GM21367 (cell line): ENCODE measurements at regions not wholly inside any gene's neighbourhood (a gene's known extent, or its start where the extent isn't known, plus 50 kb on each side); places are given as distances from the start of the nearest gene placed in this dataset.
"Not testable (repeated sequence)": the region's sequence is repeated elsewhere in the genome, so short reads cannot be mapped to it uniquely, and the experiment has no call there.

Source experiments
- ATAC-seq: cut with Tn5 transposase; IDR thresholded peaks from one replicate; pipeline ENCODE4 v1.9.1; 2021; ENCODE audit not compliant: unreplicated experiment

DNA sequence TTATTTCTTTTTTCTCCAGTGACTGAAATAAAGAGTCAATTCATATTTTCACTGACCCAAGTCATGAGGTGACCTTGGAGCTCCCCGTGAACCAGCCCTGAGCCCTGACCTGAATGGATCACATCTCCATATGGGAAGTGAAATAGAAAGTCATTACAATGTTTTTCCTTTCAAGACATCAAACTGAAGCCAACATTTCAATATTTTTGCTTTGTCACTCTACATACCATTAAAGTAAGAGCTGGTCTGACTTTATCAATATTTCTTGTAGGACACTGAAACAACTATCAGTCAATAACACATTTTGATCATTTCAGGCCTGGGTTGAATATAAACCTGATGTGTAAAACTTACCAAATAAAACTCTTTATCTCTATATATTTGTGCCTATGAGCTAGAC lies 249.8 kb upstream of the PHF14 start:
- no peak for ATAC-seq

DNA sequence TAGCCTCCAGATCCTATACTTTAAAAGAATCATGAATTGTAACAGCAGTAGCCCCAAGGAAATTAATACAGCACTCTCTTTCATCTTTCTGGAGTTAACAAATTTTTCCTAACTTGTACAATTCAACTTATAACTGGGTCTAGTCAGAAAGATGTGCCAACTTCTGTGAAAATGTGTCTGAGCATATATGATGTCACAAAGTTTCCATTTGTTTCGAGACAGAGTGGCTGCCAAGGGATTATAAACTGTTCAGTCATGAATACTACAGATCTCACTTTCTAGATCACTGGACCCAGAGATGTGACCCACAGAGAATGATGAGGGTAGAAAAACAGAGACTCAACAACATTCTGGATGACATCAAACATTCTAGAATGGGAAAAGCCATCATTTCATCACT lies 249.2 kb upstream of the PHF14 start:
- no peak for ATAC-seq

DNA sequence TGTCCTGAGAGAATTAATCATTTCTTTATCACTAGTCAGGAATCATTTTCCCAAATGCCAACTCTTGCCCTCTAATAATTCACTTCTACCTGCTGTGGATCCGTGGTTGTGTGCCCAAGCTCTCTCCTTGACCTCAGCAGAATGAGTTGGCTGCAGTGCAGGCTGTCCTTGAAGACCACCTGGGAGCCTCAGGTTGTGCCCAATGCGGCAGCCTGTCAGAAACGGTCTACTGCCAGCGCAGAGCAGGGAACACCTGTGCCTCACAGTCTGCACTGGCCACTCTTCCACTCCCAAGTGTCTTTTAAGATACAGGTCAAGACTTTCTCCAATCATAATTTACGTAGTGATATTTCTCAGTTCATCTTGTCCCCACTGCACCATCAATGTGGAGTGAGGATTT lies 246.0 kb upstream of the PHF14 start:
- ATAC-seq = no peak

DNA sequence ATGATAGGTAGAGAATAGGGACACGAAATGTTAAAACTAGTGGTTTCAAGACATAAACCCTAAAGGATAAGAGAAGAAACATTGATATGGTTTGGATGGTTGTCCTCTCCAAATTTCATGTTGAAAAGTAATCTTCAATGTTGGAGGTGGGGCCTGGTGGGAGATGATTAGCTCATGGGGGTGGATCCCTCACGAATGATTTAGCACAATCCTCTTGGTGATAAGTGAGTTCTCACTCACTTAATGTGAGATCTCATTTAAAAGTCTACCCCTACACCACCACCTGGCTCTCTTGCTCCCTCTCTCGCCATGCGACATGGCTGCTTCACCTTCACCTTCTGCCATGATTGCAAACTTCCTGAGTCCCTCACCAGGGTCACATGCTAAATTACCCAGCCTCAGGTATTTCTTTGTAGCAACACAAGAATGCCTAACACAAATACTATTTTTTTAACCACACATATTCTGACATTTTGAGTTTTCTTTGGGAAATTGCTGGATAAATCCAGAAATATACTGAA lies 242.4 kb upstream of the PHF14 start:
- no peak for ATAC-seq

DNA sequence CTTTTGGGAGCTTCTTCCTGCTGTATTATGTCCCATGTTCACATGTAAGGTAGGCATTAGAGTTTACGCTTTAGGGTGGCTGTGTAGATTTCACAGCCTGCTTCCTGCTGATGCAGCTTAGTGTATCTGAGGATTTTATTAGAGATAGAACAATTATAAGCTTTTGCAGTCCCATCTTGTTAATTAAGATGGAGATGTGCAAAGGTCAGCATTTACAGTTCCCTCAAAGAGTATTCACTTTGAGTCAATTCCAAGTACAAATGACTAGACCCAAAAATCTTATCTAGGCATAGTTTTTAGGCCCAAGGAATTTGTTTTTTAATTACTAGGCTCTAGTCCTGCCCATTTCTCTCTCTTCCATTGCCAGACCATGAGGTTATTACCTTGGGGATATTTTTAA lies 239.9 kb upstream of the PHF14 start:
- ATAC-seq = no peak

DNA sequence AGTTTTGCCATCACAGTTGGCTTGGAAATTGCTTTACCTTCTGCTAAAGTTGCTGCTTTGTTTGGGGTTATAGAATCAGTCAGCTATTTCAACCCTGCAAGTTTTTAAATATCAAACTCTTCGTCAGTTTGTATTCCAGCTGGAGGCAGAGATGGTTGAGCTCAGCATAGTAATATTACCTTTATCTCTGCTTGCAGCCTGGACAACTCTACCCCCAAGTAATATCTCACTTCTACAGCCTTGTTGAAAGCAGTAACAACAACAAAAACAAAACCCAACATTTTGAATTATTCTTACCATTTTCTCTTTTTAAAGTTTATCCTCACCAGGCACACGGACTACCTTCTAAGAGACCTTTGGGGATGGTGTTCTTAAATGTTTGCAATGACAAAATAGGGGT lies 239.1 kb upstream of the PHF14 start:
- ATAC-seq = no peak

DNA sequence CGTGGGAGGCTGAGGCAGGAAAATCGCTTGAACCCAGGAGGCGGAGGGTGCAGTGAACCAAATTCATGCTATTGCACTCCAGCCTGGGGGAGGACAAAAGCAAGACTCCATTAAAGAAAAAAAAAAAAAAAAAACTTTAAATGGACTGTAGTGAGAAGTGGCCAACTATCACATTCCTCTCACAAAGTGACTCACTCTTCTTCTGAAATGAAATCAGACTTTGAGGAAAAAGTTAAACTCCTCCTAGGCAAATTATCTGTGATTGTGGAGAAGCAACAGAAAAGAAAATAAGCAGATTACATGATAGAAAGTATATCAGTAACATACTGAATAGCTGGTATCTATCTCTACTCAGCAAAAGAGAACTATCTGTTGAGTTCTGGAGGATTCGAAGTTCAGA lies 234.3 kb upstream of the PHF14 start:
- ATAC-seq = no peak

DNA sequence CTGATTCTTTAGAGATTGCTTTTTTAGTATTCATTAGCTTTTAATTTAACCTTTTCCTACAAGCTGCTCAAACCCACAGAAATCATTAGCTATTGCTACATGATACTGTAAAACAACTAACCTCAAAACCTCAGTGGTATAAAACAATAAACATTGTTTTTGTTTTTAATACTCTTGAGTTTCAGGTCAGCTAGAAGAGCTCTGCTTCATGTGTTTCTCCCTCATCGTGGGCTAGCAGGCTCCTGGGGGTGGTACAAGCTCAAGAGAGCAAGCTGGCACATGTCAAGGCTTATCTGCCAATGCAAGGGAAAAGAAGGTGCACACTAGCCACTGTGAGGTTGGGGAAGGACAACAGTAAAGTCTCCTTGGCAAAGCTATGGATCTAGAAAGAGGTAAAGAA lies 232.9 kb upstream of the PHF14 start:
- no peak for ATAC-seq

DNA sequence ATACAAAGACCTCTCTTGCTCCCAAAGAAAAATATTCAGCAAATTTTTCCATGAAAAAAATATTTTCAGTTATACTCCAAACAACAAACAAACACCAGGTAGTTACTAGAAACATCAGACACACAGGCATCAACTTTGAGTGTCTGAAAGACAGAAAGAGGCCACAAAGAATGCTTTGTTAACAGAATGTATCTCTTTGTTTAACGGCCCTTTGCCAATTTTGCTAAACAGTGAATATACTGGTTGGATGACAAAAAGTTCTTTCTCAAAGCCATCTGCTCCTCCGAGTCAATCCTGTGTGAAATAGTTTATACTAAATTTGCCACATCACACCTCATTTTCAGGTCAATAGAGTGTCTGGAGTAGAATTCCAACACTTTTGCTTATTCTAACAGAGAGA lies 216.7 kb upstream of the PHF14 start:
- ATAC-seq = no peak

DNA sequence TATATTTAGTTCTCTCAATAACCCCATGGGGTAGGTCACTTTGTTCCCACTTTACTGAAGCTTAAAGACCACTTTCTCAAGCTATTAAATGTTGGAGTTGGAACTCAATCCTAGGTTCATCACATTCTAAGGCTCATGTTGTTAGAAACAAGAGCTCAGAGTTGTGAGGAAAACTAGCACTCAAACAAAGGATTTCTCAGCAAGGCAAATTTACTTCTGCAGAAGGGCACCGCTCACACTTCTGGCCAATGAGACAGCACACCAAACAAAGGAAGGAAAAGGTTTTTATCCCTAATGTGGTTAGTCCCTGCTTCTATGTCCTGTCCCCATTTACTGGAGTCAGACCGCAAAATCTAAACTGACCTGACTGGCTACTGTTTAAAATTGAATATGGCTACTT lies 214.6 kb upstream of the PHF14 start:
- ATAC-seq = no peak

DNA sequence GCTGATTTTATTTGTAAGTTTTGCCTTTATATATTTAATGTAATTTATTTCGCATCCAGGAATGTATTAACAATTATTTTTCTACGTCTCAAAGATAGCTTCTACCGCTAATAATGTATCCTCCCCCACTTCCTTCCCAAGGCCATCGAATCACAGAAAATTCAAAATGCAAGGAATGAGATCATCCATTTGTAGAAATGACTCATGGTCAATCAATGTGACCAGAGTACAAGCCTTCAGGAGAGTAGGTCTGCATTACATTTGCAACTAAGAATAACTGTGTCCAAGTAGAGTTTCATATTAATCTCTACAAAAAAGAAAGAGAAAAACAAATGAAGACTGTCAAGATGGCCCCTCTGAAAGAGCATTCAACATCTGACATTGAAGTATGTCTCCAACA lies 205.9 kb upstream of the PHF14 start:
- no peak for ATAC-seq

DNA sequence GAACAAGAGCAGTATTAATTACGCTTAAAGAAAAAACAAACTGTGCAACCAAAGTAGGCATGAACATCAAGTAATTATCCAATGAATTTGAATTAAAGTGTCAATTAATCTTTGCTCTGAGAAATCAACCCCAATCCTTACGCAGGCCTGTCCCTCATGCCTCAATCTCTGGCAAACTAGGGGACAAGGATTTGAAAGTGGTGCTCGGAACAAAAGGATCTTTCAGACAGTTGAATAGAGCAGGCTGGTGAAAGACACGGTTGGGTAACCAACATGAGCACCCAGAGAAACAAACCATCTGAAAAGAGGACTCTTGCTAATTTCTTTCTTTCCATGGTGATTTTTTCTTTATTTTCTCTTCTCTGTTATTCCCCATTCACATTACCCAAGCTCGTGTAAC lies 203.5 kb upstream of the PHF14 start:
- no peak for ATAC-seq

DNA sequence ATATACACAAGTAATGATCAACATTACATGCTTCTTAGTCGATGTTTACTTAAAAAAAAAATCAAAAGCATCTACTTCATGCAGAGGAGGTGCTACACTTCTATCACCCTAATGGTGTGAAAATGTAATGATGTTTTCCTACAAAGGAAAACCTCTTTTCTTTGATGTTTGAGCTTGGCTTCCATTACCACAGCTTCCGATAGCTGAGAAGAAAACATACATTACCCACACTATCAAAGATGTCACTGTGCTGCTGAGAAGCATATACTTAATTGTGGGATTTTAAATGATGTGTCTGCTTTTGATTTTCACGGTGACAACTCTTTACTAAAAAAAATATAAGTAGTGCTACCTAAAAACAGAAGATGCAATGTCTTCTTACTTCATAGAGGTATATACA lies 200.2 kb upstream of the PHF14 start:
- ATAC-seq = no peak

DNA sequence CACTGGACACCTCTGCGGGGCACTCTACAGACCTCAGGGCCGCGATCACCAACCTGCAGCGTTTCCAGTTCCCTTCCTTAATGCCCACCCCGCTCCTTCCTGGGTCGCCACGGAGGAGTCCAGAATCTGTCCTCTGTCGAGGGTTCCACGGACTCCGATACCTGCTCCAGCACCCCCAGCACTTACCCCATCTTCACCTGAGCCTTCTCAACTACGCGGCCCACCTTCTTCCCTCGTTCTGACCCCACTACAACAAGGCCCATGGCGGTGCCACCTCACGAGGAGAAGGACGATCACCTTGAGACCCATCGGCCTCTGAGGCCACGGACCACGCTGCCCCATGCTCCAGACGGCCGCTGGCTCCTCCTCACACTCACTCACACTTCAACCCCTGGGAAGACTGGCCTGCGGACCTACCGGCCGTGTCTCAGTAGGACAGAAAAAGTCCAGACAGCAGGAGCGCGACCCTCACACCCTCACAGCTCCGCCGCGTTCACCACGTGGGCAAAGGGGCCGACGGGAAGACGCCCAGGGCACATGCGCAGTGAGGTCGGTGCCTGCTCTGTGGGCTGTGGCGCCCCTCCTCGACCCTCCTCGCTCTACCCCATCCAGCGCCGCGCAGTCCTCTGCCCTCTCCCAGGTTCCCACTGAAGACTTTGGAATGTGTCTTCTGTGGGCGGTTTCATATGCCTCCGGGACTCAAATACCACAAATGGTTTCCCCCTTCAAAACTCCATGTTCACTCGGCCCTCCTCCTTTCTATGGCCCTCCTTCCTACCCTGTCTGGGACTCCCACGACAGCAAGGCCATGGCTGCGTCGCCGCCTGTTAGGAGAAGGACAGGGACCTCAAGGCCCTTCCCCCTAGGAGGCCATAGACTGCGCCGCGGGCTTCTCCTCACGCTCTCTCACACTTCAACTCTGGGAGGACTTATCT lies 193.9 kb upstream of the PHF14 start:
- no peak for ATAC-seq

DNA sequence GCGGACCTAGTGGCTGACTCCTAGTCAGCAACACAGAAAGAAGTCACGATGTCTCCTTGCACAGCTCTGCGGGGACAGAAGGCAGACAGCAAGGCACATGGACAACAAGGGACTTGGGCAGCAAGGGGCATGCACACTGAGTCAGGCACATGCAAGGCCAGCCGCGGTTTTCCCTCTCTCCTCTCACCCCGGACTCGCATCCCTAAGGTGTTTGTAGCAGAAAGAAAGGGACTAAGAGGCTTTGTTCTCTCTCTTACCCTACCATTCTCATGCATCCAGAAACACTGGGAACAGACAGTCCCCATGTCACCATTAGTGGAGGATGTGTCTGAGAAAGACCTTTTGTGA lies 193.3 kb upstream of the PHF14 start:
- ATAC-seq = no peak

DNA sequence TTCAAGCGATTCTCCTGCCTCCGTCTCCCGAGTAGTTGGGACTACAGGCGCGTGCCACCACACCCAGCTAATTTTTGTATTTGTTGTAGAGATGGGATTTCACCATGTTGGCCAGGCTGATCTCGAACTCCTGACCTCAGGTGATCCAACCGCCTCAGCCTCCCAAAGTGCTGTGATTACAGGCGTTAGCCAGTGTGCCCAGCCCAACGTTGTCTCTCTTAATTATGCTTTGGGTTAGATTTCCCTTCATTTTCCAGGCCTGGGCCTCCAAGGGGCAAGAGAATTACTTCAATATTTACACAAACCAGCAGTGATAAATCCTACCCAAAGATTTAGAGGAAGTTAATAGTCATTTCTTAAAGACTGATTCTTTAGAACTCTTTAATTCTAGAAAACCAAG lies 186.7 kb upstream of the PHF14 start:
- not testable (repeated sequence) for ATAC-seq

DNA sequence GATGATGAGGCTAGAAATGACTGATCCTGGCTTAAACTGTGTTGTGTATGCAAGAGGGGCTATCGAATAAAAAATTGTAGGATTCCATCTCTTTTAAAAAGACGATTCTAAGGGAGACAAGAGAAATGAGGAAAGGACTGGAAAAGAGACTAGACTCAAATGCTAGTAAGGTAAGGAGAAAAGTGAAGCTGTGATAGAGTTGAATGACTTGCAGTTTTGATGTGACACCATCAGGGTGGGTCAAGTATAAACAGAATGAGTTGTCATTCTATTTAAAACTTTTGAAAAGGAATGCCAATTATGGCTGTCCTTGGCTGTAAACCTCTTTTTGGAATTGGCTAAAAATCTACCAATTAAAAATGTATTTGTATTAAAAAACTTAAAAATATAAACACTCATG lies 184.5 kb upstream of the PHF14 start:
- no peak for ATAC-seq

DNA sequence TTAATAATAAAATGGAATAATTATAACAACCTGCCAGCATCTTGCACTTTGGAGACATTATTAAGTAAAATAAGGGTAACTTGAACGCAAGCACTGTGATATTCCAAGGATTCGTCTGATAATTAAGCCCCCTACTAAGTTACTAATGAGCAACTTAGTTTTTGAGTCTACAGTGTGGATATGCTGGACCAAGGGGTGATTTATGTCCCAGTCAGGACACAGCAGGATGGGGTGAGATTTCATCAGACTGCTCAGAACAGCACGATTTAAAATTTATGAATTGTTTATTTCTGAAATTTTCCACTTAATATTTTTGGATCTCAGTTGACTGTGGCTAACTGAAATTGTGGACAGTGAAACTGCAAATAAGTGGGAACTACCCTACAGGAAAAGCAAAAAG lies 182.8 kb upstream of the PHF14 start:
- ATAC-seq = no peak

DNA sequence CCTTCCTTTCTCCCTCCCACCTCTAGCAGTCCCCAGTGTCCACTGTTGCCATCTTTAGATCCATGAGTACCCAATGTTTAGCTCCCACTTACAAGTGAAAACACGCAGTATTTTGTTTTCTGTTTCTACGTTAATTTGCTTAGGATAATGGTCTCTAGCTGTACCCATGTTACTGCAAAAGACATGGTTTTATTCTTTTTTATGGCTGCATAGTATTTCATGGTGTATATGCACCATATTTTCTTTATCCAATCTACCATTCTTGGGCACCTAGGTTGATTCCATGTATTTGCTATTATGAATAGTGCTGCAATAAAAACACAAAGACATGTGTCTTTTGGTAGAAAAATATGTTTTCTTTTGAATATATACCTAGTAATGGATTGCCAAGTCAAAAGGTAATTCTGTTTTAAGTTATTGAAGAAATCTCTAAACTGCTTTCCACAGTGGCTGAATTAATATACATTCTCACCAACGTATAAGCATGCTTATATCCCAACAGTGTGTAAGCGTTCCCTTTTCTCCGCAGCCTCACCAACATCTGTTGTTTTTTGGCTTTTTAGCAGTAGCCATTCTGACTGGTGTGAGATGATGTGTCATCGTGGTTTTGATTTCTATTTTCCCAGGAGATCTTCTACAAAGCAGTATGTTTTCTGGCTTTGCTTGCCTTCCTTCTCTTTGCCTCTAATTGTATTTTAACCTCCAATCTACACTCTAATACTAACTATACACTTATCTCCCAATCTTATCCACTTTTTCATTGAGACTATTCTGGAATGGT lies 179.5 kb upstream of the PHF14 start:
- ATAC-seq = no peak

DNA sequence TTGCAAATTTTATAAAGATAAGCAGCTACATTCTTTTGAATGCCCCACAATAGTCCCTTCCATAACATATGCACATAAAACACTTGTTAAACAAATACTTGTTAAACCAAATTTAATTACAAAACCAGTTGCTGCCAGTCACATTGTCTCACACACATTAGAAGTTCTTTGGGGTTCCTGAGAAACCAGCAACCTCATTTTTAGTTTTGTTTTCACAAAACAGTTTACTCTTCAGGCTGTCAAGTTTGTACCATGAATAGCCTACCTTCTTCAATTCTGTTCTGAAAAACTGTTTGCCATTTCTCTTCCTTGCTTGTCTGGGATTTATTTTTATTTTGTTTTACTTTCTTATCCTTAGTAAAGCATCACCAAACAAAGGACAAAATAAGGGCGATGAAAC lies 176.5 kb upstream of the PHF14 start:
- ATAC-seq = no peak

DNA sequence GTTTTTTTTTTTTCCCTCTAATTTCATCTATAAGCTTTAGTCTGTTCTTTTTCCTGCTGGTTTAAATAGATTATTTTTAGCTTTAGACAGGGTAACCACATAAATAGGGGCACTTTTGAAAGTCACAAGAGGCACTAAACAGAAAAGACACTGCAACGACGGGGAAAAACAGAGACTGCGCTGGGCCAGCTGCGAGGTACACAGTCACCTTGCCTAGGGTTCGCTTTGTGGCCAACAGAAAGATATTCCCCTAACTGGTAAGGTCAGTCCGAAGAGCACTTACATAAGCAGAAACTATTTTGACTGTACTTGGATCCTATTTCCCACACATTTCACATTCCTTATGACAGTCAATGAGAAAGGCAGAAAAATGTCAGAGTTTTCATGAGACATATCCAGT lies 175.6 kb upstream of the PHF14 start:
- no peak for ATAC-seq

DNA sequence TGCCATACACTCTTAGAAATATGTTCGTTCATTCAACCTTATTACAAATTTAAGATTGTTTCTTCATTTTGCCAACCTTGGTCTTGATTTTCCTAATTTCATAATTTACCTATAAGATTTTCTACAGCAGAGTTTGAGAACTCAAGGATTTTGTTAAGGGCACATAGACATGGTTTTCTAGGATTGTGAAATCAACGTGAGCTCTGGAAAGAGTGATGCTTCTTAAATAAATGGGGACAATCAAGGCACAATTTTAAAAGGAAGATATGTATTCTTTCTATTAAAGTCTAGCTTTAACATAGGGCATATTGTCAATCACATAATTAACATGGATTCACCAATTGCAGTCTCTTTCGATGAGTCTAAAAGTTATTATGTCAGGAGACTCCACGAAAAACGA lies 174.2 kb upstream of the PHF14 start:
- ATAC-seq = no peak
